ENCODE measurements at regions not wholly inside any gene's neighbourhood (a gene's known extent, or its start where the extent isn't known, plus 50 kb on each side); places are given as distances from the start of the nearest gene placed in this dataset.

- no peak for DNase-seq
These were observed 127.4 kb upstream of the FAM83B start for GRCh38 chr6:54719131-54719530.

GRCh38 chr6:54719633-54720032, 126.9 kb upstream of the FAM83B start:
- no peak for DNase-seq

- no peak for DNase-seq
These were observed 124.2 kb upstream of the FAM83B start for GRCh38 chr6:54722328-54722727.

- DNase-seq = no peak
These were observed 116.9 kb upstream of the FAM83B start for GRCh38 chr6:54729716-54730115.

- DNase-seq = no peak
These were observed 115.6 kb upstream of the FAM83B start for GRCh38 chr6:54730767-54731630.

GRCh38 chr6:54737247-54737646, 109.3 kb upstream of the FAM83B start:
- DNase-seq = no peak

- no peak for DNase-seq
These were observed 98.6 kb upstream of the FAM83B start for GRCh38 chr6:54747955-54748354.

GRCh38 chr6:54754406-54754805, 92.2 kb upstream of the FAM83B start:
- no peak for DNase-seq

GRCh38 chr6:54758340-54758739, 88.2 kb upstream of the FAM83B start:
- no peak for DNase-seq

- no peak for DNase-seq
These were observed 78.1 kb upstream of the FAM83B start for GRCh38 chr6:54768494-54768893.

- DNase-seq = no peak
These were observed 76.2 kb upstream of the FAM83B start for GRCh38 chr6:54770328-54770727.

GRCh38 chr6:54771968-54772367, 74.6 kb upstream of the FAM83B start:
- no peak for DNase-seq

GRCh38 chr6:54772610-54773009, 74.0 kb upstream of the FAM83B start:
- DNase-seq = no peak

- DNase-seq = no peak
These were observed 71.0 kb upstream of the FAM83B start for GRCh38 chr6:54775576-54775975.

GRCh38 chr6:54776891-54777290, 69.7 kb upstream of the FAM83B start:
- no peak for DNase-seq

- no peak for DNase-seq
These were observed 67.8 kb upstream of the FAM83B start for GRCh38 chr6:54778731-54779130.

- DNase-seq = no peak
These were observed 62.6 kb upstream of the FAM83B start for GRCh38 chr6:54784011-54784410.

- no peak for DNase-seq
These were observed 60.4 kb upstream of the FAM83B start for GRCh38 chr6:54786154-54786553.

GRCh38 chr6:54787825-54788224, 58.7 kb upstream of the FAM83B start:
- DNase-seq = no peak

Data from CD4-positive, alpha-beta T cell treated with Interleukin-4 for 1 hour (primary cell).